ENCODE measurements at regions not wholly inside any gene's neighbourhood (a gene's known extent, or its start where the extent isn't known, plus 50 kb on each side); places are given as distances from the start of the nearest gene placed in this dataset.

DNA sequence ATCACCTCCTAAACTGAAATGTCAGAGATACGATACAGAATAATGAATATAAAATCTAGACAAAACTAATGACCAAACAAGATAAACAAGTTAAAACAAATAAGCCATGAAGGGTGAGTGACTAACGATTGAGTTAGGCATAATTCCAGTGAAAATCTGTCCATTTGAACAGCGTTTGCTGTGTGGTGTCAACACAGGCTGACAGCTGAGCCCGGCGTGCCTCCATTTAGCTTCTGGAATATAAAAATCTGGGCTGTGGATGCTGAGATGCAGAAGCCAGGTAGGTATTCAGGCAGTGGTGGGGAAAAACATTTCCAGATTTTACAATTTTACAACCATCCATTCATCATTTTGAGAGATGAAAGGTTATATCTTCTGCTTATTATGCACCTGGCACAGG lies 2041.4 kb upstream of the CELF4 start:
- Histone ChIP-seq H4K20me1 (ENCODE audit: control insufficient read depth, insufficient read depth) (no peaks in the 10 kb centered on the region), H3K79me2 (ENCODE audit: control insufficient read depth, insufficient read depth, low read length) (no peaks in the 10 kb centered on the region), H3K9ac (ENCODE audit: control insufficient read depth, insufficient read depth, low read length) (no peak overlapping the region), H3K36me3 (ENCODE audit: control insufficient read depth in 2 of 2, insufficient read depth in 2 of 2, low read length in 1 of 2) (no peaks in the 10 kb centered on the region), H3K27ac (ENCODE audit: control insufficient read depth, insufficient read depth) (no peak overlapping the region), H3K4me2 (ENCODE audit: control insufficient read depth, insufficient read depth) (no peak overlapping the region), H3K4me3 (no peak overlapping the region), H3K9me3 (replicated peaks; ENCODE audit: control insufficient read depth, insufficient read depth, low read length) (no peaks in the 10 kb centered on the region), H2AFZ (ENCODE audit: control insufficient read depth, low read depth, low read length) (no peak overlapping the region), H3K4me1 (ENCODE audit: control insufficient read depth, insufficient read depth, low read length) (no peaks in the 10 kb centered on the region), H3K27me3 (replicated peaks in 1 of 2; ENCODE audit: control insufficient read depth in 2 of 2, insufficient read depth in 2 of 2, low read length in 1 of 2) (no peaks in the 10 kb centered on the region)
- WGBS (ENCODE audit: insufficient coverage, insufficient replicate concordance, low lambda C conversion rate, missing lambda C conversion rate): 25% methylated on average over 5 of the region's 5 CpGs
- POLR2A ChIA-PET: no interaction called here
- DNase-seq (ENCODE audit: low read depth, low spot score) (no peak), FAIRE-seq (no peak), ATAC-seq (no peak)
- intact Hi-C loops (cut with micrococcal nuclease; ENCODE audit: unreplicated experiment): loop anchor here (10.0 kb wide), 1 partner anchor 62 kb away; no protein-coding TSS in a partner anchor
- SMC1A ChIA-PET (ENCODE audit: uncharacterized antibody, unreplicated experiment): interaction anchor here (0.5 kb wide), 1 partner anchor 1236 kb away, joined by 3 read pairs; no protein-coding TSS in a partner anchor
- RAD21 ChIA-PET (ENCODE audit: unreplicated experiment): no interaction called here
- TF ChIP-seq EED (IDR thresholded peaks at IDR 0.05; ENCODE audit: low read depth): no peak
- in situ Hi-C loops (cut with MboI): no loop called here
- CTCF ChIA-PET: no interaction called here
- BruUV-seq (replicated peaks): no TSS peak

DNA sequence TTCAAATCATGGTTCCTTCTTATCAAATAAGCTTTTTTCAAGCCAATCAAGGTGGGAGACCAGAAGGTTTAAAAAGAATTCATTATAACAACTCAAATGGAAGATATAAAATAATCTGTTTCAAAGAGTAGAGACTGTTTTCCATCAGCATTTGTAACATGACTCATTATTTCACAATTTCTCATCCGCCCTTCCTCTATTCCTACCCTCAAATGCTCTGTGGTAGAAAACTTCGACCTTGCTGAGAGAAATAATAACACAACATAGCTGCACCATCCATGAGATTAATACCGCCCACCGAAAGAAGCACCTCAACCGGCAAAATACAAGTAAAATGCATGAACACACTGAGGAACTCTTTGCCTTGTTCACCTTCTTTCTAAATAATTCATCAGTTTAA lies 2039.2 kb upstream of the CELF4 start:
- H3K27ac ChIP-seq (ENCODE audit: control insufficient read depth, insufficient read depth): no peak overlapping the region
- H3K27me3 ChIP-seq (replicated peaks in 1 of 2; ENCODE audit: control insufficient read depth in 2 of 2, insufficient read depth in 2 of 2, low read length in 1 of 2): no peaks in the 10 kb centered on the region
- H3K9me3 ChIP-seq (replicated peaks; ENCODE audit: control insufficient read depth, insufficient read depth, low read length): no peaks in the 10 kb centered on the region
- H3K9ac ChIP-seq (ENCODE audit: control insufficient read depth, insufficient read depth, low read length): no peak overlapping the region
- no peak overlapping the region for H3K4me3 ChIP-seq
- ChIA-PET RAD21 (ENCODE audit: unreplicated experiment) (no interaction called here), POLR2A (no interaction called here), SMC1A (ENCODE audit: uncharacterized antibody, unreplicated experiment) (interaction anchor here (1.2 kb wide), 1 partner anchor 9 kb away, joined by 6 read pairs; no protein-coding TSS in a partner anchor), CTCF (no interaction called here)
- no peaks in the 10 kb centered on the region for H4K20me1 ChIP-seq (ENCODE audit: control insufficient read depth, insufficient read depth)
- DNase-seq (ENCODE audit: low read depth, low spot score) (no peak), ATAC-seq (no peak), FAIRE-seq (no peak)
- no peaks in the 10 kb centered on the region for H3K36me3 ChIP-seq (ENCODE audit: control insufficient read depth in 2 of 2, insufficient read depth in 2 of 2, low read length in 1 of 2)
- in situ Hi-C loops (cut with MboI) (no loop called here), intact Hi-C loops (cut with micrococcal nuclease; ENCODE audit: unreplicated experiment) (loop anchor here (10.0 kb wide), 1 partner anchor 60 kb away; no protein-coding TSS in a partner anchor)
- H3K4me1 ChIP-seq (ENCODE audit: control insufficient read depth, insufficient read depth, low read length): no peaks in the 10 kb centered on the region
- BruUV-seq (replicated peaks): no TSS peak
- no peak overlapping the region for H2AFZ ChIP-seq (ENCODE audit: control insufficient read depth, low read depth, low read length)
- no peak overlapping the region for H3K4me2 ChIP-seq (ENCODE audit: control insufficient read depth, insufficient read depth)
- no peaks in the 10 kb centered on the region for H3K79me2 ChIP-seq (ENCODE audit: control insufficient read depth, insufficient read depth, low read length)
- 51% methylated on average over 5 of the region's 5 CpGs for WGBS (ENCODE audit: insufficient coverage, insufficient replicate concordance, low lambda C conversion rate, missing lambda C conversion rate)
- TF ChIP-seq IRF5 (IDR thresholded peaks at IDR 0.05; ENCODE audit: borderline replicate concordance) (no peak), POLR2AphosphoS5 (IDR thresholded peaks at IDR 0.05; ENCODE audit: low read length) (no peak), DPF2 (IDR thresholded peaks at IDR 0.05) (no peak), BACH1 (IDR thresholded peaks at IDR 0.05; ENCODE audit: borderline replicate concordance) (no peak)
- TF ChIP-seq, protein P1, sequence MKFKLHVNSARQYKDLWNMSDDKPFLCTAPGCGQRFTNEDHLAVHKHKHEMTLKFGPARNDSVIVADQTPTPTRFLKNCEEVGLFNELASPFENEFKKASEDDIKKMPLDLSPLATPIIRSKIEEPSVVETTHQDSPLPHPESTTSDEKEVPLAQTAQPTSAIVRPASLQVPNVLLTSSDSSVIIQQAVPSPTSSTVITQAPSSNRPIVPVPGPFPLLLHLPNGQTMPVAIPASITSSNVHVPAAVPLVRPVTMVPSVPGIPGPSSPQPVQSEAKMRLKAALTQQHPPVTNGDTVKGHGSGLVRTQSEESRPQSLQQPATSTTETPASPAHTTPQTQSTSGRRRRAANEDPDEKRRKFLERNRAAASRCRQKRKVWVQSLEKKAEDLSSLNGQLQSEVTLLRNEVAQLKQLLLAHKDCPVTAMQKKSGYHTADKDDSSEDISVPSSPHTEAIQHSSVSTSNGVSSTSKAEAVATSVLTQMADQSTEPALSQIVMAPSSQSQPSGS (IDR thresholded peaks at IDR 0.05; ENCODE audit: low read length): no peak
- TF ChIP-seq, protein P2, sequence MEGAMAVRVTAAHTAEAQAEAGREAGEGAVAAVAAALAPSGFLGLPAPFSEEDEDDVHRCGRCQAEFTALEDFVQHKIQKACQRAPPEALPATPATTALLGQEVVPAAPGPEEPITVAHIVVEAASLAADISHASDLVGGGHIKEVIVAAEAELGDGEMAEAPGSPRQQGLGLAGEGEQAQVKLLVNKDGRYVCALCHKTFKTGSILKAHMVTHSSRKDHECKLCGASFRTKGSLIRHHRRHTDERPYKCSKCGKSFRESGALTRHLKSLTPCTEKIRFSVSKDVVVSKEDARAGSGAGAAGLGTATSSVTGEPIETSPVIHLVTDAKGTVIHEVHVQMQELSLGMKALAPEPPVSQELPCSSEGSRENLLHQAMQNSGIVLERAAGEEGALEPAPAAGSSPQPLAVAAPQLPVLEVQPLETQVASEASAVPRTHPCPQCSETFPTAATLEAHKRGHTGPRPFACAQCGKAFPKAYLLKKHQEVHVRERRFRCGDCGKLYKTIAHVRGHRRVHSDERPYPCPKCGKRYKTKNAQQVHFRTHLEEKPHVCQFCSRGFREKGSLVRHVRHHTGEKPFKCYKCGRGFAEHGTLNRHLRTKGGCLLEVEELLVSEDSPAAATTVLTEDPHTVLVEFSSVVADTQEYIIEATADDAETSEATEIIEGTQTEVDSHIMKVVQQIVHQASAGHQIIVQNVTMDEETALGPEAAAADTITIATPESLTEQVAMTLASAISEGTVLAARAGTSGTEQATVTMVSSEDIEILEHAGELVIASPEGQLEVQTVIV (IDR thresholded peaks at IDR 0.05; ENCODE audit: borderline replicate concordance, partially characterized antibody): no peak
- TF ChIP-seq, protein P3, sequence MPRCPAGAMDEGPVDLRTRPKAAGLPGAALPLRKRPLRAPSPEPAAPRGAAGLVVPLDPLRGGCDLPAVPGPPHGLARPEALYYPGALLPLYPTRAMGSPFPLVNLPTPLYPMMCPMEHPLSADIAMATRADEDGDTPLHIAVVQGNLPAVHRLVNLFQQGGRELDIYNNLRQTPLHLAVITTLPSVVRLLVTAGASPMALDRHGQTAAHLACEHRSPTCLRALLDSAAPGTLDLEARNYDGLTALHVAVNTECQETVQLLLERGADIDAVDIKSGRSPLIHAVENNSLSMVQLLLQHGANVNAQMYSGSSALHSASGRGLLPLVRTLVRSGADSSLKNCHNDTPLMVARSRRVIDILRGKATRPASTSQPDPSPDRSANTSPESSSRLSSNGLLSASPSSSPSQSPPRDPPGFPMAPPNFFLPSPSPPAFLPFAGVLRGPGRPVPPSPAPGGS (IDR thresholded peaks at IDR 0.05; ENCODE audit: borderline replicate concordance, insufficient read depth, low read depth, low read length, poor library complexity, severe bottlenecking): no peak

Measured in GM12878 (cell line).